ENCODE measurements at regions not wholly inside any gene's neighbourhood (a gene's known extent, or its start where the extent isn't known, plus 50 kb on each side); places are given as distances from the start of the nearest gene placed in this dataset.

DNA sequence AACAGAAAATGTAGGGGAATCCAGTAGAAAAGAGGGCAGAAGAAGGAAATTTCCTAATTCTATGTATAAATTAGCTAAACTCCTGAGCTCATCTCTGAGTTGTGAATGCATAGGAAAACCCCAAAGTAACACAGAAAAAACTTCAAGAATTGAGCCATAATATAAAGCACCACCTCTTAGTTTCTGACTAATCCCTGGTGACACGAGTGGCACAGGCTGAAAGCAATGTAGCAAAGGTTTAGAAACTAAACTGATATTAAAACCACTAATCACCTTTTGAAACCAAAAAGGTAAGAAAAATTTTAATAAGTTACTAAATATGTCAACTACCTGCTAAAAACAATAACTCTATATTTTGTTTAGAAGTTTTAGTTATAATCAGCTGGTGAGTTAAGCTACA, 255.6 kb upstream of the NECTIN3 start:
- TF ChIP-seq, protein P1, sequence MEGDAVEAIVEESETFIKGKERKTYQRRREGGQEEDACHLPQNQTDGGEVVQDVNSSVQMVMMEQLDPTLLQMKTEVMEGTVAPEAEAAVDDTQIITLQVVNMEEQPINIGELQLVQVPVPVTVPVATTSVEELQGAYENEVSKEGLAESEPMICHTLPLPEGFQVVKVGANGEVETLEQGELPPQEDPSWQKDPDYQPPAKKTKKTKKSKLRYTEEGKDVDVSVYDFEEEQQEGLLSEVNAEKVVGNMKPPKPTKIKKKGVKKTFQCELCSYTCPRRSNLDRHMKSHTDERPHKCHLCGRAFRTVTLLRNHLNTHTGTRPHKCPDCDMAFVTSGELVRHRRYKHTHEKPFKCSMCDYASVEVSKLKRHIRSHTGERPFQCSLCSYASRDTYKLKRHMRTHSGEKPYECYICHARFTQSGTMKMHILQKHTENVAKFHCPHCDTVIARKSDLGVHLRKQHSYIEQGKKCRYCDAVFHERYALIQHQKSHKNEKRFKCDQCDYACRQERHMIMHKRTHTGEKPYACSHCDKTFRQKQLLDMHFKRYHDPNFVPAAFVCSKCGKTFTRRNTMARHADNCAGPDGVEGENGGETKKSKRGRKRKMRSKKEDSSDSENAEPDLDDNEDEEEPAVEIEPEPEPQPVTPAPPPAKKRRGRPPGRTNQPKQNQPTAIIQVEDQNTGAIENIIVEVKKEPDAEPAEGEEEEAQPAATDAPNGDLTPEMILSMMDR (conservative IDR thresholded peaks at IDR 0.05) = no peak
- no peak for TF ChIP-seq ZFX (IDR thresholded peaks at IDR 0.05)
